ENCODE measurements at regions not wholly inside any gene's neighbourhood (a gene's known extent, or its start where the extent isn't known, plus 50 kb on each side); places are given as distances from the start of the nearest gene placed in this dataset.
A peak's percentile ranks its signal among the peaks of the same experiment; 100 is the strongest.

DNA sequence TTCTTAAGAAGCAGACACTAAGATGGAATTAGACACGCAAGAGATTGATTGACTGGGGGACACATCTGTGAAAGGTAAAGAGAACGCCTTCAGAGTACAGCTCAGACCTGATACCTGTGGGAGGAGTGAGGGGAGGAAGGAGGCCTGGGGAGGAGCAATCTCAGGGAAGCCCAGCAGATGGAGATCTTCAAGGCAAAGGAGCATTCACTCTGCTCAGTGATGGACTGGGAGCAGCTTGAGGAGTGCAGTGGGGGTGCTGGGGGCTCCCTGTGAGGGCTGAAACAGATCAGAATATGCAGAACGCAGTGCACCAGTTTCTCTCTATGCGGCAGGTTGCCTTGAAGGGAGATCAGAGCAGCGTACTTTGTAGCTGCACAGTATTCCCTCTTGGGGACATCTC, 103.7 kb upstream of the ATP8B1 start:
- CTCF ChIA-PET: interaction anchor here (0.7 to 1.5 kb wide), 4 partner anchors 8 to 116 kb away, joined by 3 to 6 read pairs (median 3); no protein-coding TSS in a partner anchor
- no peak overlapping the region for H3K27ac Mint-ChIP-seq (ENCODE audit: low read depth, unreplicated experiment)
- no peaks in the 10 kb centered on the region for H3K9me3 Mint-ChIP-seq (ENCODE audit: unreplicated experiment)
- no TSS peak for BruUV-seq (replicated peaks)
- H3K27me3 Mint-ChIP-seq (ENCODE audit: insufficient read depth, unreplicated experiment): no peaks in the 10 kb centered on the region
- peak; percentile 80 for DNase-seq (ENCODE audit: unreplicated experiment)
- H3K4me3 Mint-ChIP-seq (ENCODE audit: unreplicated experiment): no peak overlapping the region
- TF ChIP-seq, protein P1, sequence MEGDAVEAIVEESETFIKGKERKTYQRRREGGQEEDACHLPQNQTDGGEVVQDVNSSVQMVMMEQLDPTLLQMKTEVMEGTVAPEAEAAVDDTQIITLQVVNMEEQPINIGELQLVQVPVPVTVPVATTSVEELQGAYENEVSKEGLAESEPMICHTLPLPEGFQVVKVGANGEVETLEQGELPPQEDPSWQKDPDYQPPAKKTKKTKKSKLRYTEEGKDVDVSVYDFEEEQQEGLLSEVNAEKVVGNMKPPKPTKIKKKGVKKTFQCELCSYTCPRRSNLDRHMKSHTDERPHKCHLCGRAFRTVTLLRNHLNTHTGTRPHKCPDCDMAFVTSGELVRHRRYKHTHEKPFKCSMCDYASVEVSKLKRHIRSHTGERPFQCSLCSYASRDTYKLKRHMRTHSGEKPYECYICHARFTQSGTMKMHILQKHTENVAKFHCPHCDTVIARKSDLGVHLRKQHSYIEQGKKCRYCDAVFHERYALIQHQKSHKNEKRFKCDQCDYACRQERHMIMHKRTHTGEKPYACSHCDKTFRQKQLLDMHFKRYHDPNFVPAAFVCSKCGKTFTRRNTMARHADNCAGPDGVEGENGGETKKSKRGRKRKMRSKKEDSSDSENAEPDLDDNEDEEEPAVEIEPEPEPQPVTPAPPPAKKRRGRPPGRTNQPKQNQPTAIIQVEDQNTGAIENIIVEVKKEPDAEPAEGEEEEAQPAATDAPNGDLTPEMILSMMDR (IDR thresholded peaks at IDR 0.05; ENCODE audit: unreplicated experiment): no peak
- POLR2A ChIA-PET: interaction anchor here (1.2 kb wide), 1 partner anchor 319 kb away, joined by 3 read pairs; no protein-coding TSS in a partner anchor
- H3K36me3 Mint-ChIP-seq (ENCODE audit: insufficient read depth, unreplicated experiment): no peaks in the 10 kb centered on the region
- intact Hi-C loops (cut with micrococcal nuclease): no loop called here
- H3K4me1 Mint-ChIP-seq (ENCODE audit: insufficient read depth, unreplicated experiment): peaks cover 43% of the 10 kb centered on the region

DNA sequence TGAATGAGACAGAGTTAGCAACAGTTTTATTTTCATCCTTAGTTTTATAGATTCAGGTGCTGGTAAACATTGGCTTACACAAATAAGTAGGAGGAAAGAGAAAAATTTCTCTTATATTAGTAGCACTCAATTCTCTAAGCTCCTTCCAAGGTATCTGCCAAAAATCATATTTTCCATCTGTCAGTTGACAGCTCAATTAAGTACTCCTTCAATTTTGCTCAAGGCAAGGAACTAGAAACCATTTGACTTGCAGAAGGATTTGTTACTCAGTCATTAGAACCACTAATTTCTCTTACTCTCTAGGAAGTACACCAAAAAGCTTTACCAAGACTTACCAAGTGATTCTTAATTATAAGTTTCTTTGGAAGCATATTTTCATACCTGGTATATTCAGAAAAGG, 101.4 kb upstream of the ATP8B1 start:
- CTCF ChIA-PET: interaction anchor here (0.5 to 1.0 kb wide), 5 partner anchors 46 to 1820 kb away, joined by 3 to 4 read pairs (median 3); no protein-coding TSS in a partner anchor
- TF ChIP-seq, protein P1 (IDR thresholded peaks at IDR 0.05; ENCODE audit: unreplicated experiment): no peak
- H3K36me3 Mint-ChIP-seq (ENCODE audit: insufficient read depth, unreplicated experiment): no peaks in the 10 kb centered on the region

DNA sequence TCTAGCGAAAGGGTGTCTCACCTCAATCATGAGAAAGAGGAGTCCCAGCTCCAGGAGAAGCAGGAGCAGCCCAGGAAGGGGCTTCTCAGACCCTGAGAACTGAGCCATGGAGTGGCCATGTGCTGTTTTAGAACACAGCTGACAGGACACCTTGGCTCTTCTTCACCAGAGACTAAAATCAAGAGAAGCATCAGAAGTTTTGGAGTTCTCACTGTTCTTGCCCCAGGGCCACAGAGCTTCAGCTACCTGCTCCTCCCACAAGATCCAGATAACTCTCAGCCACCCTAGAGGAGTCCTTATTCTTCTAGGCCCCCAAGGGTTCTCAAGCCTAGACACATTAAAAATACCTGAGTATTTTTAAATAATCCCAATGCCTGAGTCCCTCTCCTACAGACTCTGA, 99.6 kb upstream of the ATP8B1 start:
- Mint-ChIP-seq H3K4me1 (ENCODE audit: insufficient read depth, unreplicated experiment) (peaks cover 38% of the 10 kb centered on the region), H3K27ac (ENCODE audit: low read depth, unreplicated experiment) (peak overlapping the region; percentile 97), H3K4me3 (ENCODE audit: unreplicated experiment) (no peak overlapping the region), H3K36me3 (ENCODE audit: insufficient read depth, unreplicated experiment) (no peaks in the 10 kb centered on the region), H3K27me3 (ENCODE audit: insufficient read depth, unreplicated experiment) (no peaks in the 10 kb centered on the region), H3K9me3 (ENCODE audit: unreplicated experiment) (no peaks in the 10 kb centered on the region)
- ChIA-PET POLR2A (interaction anchor here (0.6 to 4.5 kb wide), 9 partner anchors 16 to 1456 kb away, joined by 3 to 20 read pairs (median 3); partner anchors contain the start of gene LMAN1), CTCF (interaction anchor here (1.2 to 1.8 kb wide), 2 partner anchors 8 to 13 kb away, joined by 4 to 6 read pairs; no protein-coding TSS in a partner anchor)
- DNase-seq (ENCODE audit: unreplicated experiment): peak; percentile 51
- intact Hi-C loops (cut with micrococcal nuclease): loop anchor here (5.0 kb wide), 1 partner anchor 220 kb away; no protein-coding TSS in a partner anchor
- TF ChIP-seq, protein P1 (IDR thresholded peaks at IDR 0.05; ENCODE audit: unreplicated experiment): no peak
- BruUV-seq (replicated peaks): no TSS peak

More for the DNA sequence above, 101.4 kb upstream of the ATP8B1 start:
- intact Hi-C loops (cut with micrococcal nuclease): loop anchor here (5.0 kb wide), 1 partner anchor 218 kb away; no protein-coding TSS in a partner anchor
- no peak for DNase-seq (ENCODE audit: unreplicated experiment)
- no peak overlapping the region for H3K27ac Mint-ChIP-seq (ENCODE audit: low read depth, unreplicated experiment)
- no TSS peak for BruUV-seq (replicated peaks)
- POLR2A ChIA-PET: interaction anchor here (1.2 to 4.5 kb wide), 3 partner anchors 10 to 21 kb away, joined by 3 to 20 read pairs (median 5); no protein-coding TSS in a partner anchor
- H3K4me1 Mint-ChIP-seq (ENCODE audit: insufficient read depth, unreplicated experiment): peaks cover 41% of the 10 kb centered on the region
- H3K4me3 Mint-ChIP-seq (ENCODE audit: unreplicated experiment): no peak overlapping the region
- H3K27me3 Mint-ChIP-seq (ENCODE audit: insufficient read depth, unreplicated experiment): no peaks in the 10 kb centered on the region
- no peaks in the 10 kb centered on the region for H3K9me3 Mint-ChIP-seq (ENCODE audit: unreplicated experiment)

DNA sequence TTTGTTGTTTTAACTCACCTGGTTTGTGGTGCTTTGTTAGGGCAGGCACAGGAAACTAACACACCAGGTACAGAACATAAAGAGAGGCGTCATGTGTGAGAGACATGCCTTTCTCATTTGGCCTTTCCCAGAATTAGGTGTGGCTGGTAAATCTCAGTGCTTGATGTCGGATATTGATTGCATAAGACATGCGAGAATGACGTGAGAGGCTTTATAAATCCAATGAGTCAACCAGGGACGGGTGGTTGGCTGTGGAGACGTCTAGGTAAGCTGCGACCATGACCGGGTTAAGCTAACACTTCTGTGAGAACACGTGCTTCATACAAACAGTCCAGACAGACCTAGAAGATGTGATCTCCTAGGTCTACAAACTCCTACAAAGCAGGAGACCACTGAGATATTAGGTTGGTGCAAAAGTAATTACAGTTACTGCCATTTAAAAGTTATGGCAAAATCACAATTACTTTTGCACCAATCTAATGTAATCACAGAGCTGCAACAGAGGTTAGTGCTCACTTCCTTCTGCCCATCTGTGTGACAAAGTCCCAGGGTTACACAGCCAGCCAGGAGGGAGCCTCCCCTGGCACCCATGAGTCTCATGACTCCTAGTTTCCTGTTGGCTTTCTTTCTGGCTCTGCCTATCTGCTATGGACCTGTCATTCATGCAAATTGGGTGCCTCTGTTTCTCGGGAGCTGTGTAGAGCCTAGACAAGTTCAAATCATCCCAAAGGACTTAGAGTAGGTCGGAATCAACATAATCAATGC, 98.9 kb upstream of the ATP8B1 start:
- Mint-ChIP-seq H3K4me1 (ENCODE audit: insufficient read depth, unreplicated experiment) (peaks cover 34% of the 10 kb centered on the region), H3K27me3 (ENCODE audit: insufficient read depth, unreplicated experiment) (no peaks in the 10 kb centered on the region), H3K9me3 (ENCODE audit: unreplicated experiment) (no peaks in the 10 kb centered on the region), H3K36me3 (ENCODE audit: insufficient read depth, unreplicated experiment) (no peaks in the 10 kb centered on the region), H3K27ac (ENCODE audit: low read depth, unreplicated experiment) (peak overlapping the region; percentile 97), H3K4me3 (ENCODE audit: unreplicated experiment) (no peak overlapping the region)
- BruUV-seq (replicated peaks): TSS peak; percentile 89
- peak; percentile 99 for DNase-seq (ENCODE audit: unreplicated experiment)
- intact Hi-C loops (cut with micrococcal nuclease): loop anchor here (5.0 kb wide), 1 partner anchor 220 kb away; no protein-coding TSS in a partner anchor
- TF ChIP-seq, protein P1 (IDR thresholded peaks at IDR 0.05; ENCODE audit: unreplicated experiment): no peak
- POLR2A ChIA-PET: interaction anchor here (0.6 to 4.5 kb wide), 16 partner anchors 8 to 319 kb away, joined by 3 to 20 read pairs (median 3); no protein-coding TSS in a partner anchor
- CTCF ChIA-PET: interaction anchor here (0.7 to 1.8 kb wide), 5 partner anchors 9 to 144 kb away, joined by 3 to 6 read pairs (median 4); no protein-coding TSS in a partner anchor

Measured in MCF 10A (cell line).